ENCODE measurements at regions not wholly inside any gene's neighbourhood (a gene's known extent, or its start where the extent isn't known, plus 50 kb on each side); places are given as distances from the start of the nearest gene placed in this dataset.
"Not testable (repeated sequence)": the region's sequence is repeated elsewhere in the genome, so short reads cannot be mapped to it uniquely, and the experiment has no call there.

- TF ChIP-seq POLR2A (IDR thresholded peaks at IDR 0.05; ENCODE audit: low read length); GATA1 (IDR thresholded peaks at IDR 0.05; ENCODE audit: low read depth, low read length): not testable (repeated sequence)
Measured at GRCh38 chr21:9874136-9874535, 647.2 kb upstream of the TPTE start.
